Osteoblast (primary cell): ENCODE measurements at regions not wholly inside any gene's neighbourhood (a gene's known extent, or its start where the extent isn't known, plus 50 kb on each side); places are given as distances from the start of the nearest gene placed in this dataset.

Experiments used
- DNase-seq: peaks from one replicate; pipeline ENCODE4 v3.0.0; 2011; ENCODE audit warnings: low spot score, mixed read lengths; ENCODE audit not compliant: insufficient read length; ENCODE audit errors: missing footprints
- H2AFZ ChIP-seq: 2 replicates; pipeline ENCODE4 v1.6.0; 2011; ENCODE audit warnings: mild to moderate bottlenecking, low read length
- H3K27ac ChIP-seq: 2 replicates; pipeline ENCODE4 v1.5.1; 2011; ENCODE audit warnings: mild to moderate bottlenecking, low read depth, low read length, moderate library complexity
- H3K27me3 ChIP-seq: 2 replicates; pipeline ENCODE4 v1.6.0; 2012; ENCODE audit warnings: mild to moderate bottlenecking, control low read depth, inconsistent platforms, low read length, moderate library complexity; ENCODE audit not compliant: insufficient read depth
- H3K36me3 ChIP-seq: 2 replicates; pipeline ENCODE4 v1.5.1; 2011; ENCODE audit warnings: mild to moderate bottlenecking, low read length, control low read depth, moderate library complexity; ENCODE audit not compliant: insufficient read depth
- H3K4me1 ChIP-seq: 2 replicates; pipeline ENCODE4 v1.5.1; 2011; ENCODE audit warnings: mild to moderate bottlenecking, low read length, control low read depth, moderate library complexity; ENCODE audit not compliant: insufficient read depth
- H3K4me2 ChIP-seq: 2 replicates; pipeline ENCODE4 v1.6.0; 2011; ENCODE audit warnings: mild to moderate bottlenecking, low read length; ENCODE audit not compliant: insufficient read depth
- H3K4me3 ChIP-seq: fragments of 200-600 bp; sonication (generic); 3 replicates; pipeline ENCODE4 v1.5.1; 2012; ENCODE audit warnings: mild to moderate bottlenecking, low read length, inconsistent platforms; ENCODE audit not compliant: insufficient read depth
- H3K79me2 ChIP-seq: 2 replicates; pipeline ENCODE4 v1.6.0; 2012; ENCODE audit warnings: mild to moderate bottlenecking, low read length, control low read depth, inconsistent platforms; ENCODE audit not compliant: insufficient read depth
- H3K9me3 ChIP-seq: 2 replicates; pipeline ENCODE4 v1.5.1; 2011; ENCODE audit warnings: low read depth, low read length, control low read depth
- H4K20me1 ChIP-seq: 2 replicates; pipeline ENCODE4 v1.6.0; 2012; ENCODE audit warnings: mild to moderate bottlenecking, low read length, control low read depth; ENCODE audit not compliant: insufficient read depth
- TF ChIP-seq, protein P1 (sequence below): IDR thresholded peaks from 2 replicates; pipeline ENCODE4 v1.5.1; 2011; ENCODE audit warnings: mild to moderate bottlenecking, low read depth, low read length, moderate library complexity; ENCODE audit errors: extremely low read depth

DNA sequence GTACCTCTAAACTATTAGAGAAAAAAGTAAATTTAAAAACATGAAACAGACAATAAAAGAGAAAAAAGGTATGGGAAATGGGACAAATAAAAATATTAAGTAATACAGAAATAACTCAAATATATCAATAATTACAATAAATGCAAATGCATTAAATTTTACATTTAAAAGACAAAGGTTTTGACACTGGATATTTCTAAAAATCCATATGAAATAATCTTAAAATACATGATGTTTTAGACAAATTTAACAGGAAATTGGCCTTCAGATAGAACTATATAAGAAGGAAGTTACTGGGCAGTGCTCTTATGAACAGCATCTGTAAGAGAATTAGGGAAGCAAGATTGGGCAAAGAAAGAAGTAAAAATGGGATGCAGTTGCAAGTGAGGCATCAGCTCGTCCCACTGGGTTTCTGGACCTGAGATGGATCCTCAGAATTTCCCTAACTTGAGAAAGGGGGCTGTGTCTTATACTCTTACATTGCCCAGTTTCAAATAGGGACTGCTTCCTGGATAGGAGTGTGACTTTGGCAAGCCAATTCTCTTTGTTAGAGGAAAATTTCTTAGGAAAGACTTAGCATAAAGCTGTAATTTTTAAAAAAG, 376.7 kb downstream of the SMOC2 start:
- Histone ChIP-seq H4K20me1 (no peaks in the 10 kb centered on the region), H3K36me3 (no peaks in the 10 kb centered on the region), H3K4me2 (no peak overlapping the region), H3K27me3 (no peaks in the 10 kb centered on the region), H3K79me2 (no peaks in the 10 kb centered on the region), H2AFZ (no peak overlapping the region), H3K27ac (no peak overlapping the region), H3K4me3 (no peak overlapping the region), H3K9me3 (no peaks in the 10 kb centered on the region), H3K4me1 (no peaks in the 10 kb centered on the region)
- no peak for DNase-seq
- TF ChIP-seq, protein P1, sequence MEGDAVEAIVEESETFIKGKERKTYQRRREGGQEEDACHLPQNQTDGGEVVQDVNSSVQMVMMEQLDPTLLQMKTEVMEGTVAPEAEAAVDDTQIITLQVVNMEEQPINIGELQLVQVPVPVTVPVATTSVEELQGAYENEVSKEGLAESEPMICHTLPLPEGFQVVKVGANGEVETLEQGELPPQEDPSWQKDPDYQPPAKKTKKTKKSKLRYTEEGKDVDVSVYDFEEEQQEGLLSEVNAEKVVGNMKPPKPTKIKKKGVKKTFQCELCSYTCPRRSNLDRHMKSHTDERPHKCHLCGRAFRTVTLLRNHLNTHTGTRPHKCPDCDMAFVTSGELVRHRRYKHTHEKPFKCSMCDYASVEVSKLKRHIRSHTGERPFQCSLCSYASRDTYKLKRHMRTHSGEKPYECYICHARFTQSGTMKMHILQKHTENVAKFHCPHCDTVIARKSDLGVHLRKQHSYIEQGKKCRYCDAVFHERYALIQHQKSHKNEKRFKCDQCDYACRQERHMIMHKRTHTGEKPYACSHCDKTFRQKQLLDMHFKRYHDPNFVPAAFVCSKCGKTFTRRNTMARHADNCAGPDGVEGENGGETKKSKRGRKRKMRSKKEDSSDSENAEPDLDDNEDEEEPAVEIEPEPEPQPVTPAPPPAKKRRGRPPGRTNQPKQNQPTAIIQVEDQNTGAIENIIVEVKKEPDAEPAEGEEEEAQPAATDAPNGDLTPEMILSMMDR = no peak

DNA sequence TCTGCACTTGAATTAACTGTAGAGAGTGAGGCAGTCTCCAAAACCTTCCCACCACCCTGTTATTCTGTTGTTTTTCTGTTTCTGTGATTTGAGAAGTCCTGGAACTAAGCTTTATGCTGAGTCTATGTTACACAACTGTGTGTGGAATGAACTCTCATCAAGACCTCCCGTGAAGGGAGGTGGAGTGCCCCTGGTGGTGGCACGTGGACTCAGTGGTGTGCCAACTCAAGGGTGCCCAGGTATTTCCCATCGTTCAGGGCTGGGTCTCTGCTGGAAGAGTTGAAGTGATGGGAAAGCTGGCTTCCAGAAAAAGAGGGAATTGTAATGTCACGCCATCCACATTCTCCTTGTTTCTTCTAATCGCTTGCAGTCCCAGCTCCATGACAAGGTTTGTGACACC, 374.2 kb downstream of the SMOC2 start:
- Histone ChIP-seq H3K4me1 (no peaks in the 10 kb centered on the region), H3K4me3 (no peak overlapping the region), H3K27ac (no peak overlapping the region), H3K36me3 (no peaks in the 10 kb centered on the region), H2AFZ (no peak overlapping the region), H3K9me3 (no peaks in the 10 kb centered on the region), H4K20me1 (no peaks in the 10 kb centered on the region), H3K27me3 (no peaks in the 10 kb centered on the region), H3K79me2 (no peaks in the 10 kb centered on the region), H3K4me2 (no peak overlapping the region)
- DNase-seq = no peak
- TF ChIP-seq, protein P1 = no peak

DNA sequence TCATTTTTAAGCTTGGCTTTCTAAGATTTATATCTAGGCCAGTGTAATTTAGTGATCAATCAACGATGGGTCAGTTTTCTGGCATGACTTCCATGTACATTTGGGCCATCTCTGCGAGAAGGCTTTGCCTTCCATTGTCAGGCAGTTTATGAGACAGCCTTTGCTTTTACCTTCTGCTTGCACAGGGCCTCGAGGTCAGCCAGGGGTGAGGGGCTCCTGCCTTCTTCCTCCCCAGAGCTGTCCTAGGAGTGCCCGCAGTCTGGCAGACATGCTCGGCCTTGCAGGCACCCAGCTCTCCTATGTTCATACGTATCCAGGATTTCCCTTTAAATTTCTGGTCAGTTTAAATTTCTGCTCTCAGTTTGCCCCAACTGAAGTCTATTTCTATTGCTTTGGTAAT, 367.2 kb downstream of the SMOC2 start:
- Histone ChIP-seq H2AFZ (no peak overlapping the region), H3K27me3 (no peaks in the 10 kb centered on the region), H3K4me2 (no peak overlapping the region), H3K4me3 (no peak overlapping the region), H3K4me1 (no peaks in the 10 kb centered on the region), H4K20me1 (no peaks in the 10 kb centered on the region), H3K27ac (no peak overlapping the region), H3K9me3 (no peaks in the 10 kb centered on the region), H3K79me2 (no peaks in the 10 kb centered on the region), H3K36me3 (no peaks in the 10 kb centered on the region)
- DNase-seq = no peak
- TF ChIP-seq, protein P1 = no peak

DNA sequence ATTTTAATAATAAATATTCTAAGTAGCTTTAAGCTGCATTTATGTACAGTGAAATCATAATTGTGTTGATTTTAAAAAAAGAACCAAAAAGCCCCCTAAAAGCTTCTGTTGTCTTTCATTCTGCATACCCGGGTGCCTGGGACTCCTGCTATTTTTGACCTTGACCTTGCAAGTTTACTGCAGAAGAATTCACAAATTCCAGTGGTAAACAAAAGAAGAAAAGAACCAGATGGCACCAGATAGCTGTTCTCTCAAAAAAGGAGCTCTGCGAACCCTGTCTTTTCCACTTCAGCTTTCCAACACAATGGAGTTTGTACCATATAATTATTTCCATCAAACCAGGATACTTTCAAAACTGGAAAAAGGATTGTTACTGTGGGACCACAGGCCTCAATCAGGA, 363.3 kb downstream of the SMOC2 start:
- no peaks in the 10 kb centered on the region for H3K27me3 ChIP-seq
- no peak overlapping the region for H3K4me3 ChIP-seq
- TF ChIP-seq, protein P1 = no peak
- H4K20me1 ChIP-seq = no peaks in the 10 kb centered on the region
- no peak for DNase-seq
- no peaks in the 10 kb centered on the region for H3K36me3 ChIP-seq
- H3K27ac ChIP-seq = no peak overlapping the region
- H3K9me3 ChIP-seq = no peaks in the 10 kb centered on the region
- no peak overlapping the region for H3K4me2 ChIP-seq
- H2AFZ ChIP-seq = no peak overlapping the region
- H3K4me1 ChIP-seq = no peaks in the 10 kb centered on the region
- no peaks in the 10 kb centered on the region for H3K79me2 ChIP-seq
